ENCODE measurements at regions not wholly inside any gene's neighbourhood (a gene's known extent, or its start where the extent isn't known, plus 50 kb on each side); places are given as distances from the start of the nearest gene placed in this dataset.
"Not testable (repeated sequence)": the region's sequence is repeated elsewhere in the genome, so short reads cannot be mapped to it uniquely, and the experiment has no call there.

GRCh38 chr16:55989569-55989907, 114.4 kb upstream of the CES5A start:
- TF ChIP-seq, protein P1, sequence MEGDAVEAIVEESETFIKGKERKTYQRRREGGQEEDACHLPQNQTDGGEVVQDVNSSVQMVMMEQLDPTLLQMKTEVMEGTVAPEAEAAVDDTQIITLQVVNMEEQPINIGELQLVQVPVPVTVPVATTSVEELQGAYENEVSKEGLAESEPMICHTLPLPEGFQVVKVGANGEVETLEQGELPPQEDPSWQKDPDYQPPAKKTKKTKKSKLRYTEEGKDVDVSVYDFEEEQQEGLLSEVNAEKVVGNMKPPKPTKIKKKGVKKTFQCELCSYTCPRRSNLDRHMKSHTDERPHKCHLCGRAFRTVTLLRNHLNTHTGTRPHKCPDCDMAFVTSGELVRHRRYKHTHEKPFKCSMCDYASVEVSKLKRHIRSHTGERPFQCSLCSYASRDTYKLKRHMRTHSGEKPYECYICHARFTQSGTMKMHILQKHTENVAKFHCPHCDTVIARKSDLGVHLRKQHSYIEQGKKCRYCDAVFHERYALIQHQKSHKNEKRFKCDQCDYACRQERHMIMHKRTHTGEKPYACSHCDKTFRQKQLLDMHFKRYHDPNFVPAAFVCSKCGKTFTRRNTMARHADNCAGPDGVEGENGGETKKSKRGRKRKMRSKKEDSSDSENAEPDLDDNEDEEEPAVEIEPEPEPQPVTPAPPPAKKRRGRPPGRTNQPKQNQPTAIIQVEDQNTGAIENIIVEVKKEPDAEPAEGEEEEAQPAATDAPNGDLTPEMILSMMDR (IDR thresholded peaks at IDR 0.05; ENCODE audit: control insufficient read depth, extremely low read depth, insufficient read depth) = no peak
- no peak overlapping the region for H3K4me3 ChIP-seq (ENCODE audit: low read depth, low read length)
- no peak for DNase-seq (ENCODE audit: low read depth)

DNA sequence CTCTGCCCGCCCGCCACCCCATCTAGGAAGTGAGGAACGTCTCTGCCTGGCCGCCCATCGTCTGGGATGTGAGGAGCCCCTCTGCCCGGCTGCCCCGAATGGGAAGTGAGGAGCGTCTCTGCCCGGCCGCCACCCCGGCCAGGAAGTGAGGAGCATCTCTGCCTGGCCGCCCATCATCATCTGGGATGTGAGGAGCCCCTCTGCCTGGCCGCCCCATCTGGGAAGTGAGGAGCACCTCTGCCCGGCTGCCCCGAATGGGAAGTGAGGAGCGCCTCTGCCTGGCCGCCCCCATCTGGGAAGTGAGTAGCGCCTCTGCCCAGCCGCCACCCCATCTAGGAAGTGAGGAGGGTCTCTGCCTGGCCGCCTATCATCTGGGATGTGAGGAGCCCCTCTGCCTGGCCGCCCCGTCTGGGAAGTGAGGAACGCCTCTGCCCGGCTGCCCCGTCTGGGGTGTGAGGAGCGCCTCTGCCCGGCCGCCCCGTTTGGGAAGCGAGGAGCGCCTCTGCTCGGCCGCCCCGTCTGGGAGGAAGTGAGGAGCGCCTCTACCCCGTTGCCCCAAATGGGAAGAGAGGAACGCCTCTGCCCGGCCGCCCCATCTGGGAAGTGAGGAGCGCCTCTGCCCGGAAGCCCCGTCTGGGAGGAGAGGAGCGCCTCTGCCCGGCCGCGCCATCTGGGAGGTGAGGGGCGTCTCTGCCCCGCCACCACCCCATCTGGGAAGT, 113.8 kb upstream of the CES5A start:
- not testable (repeated sequence) for DNase-seq (ENCODE audit: low read depth); H3K4me3 ChIP-seq (ENCODE audit: low read depth, low read length)

GRCh38 chr16:55988013-55988412, 112.8 kb upstream of the CES5A start:
- no peak for DNase-seq (ENCODE audit: low read depth)
- H3K4me3 ChIP-seq (ENCODE audit: low read depth, low read length) = no peak overlapping the region
- TF ChIP-seq, protein P1 (IDR thresholded peaks at IDR 0.05; ENCODE audit: control insufficient read depth, extremely low read depth, insufficient read depth) = no peak

DNA sequence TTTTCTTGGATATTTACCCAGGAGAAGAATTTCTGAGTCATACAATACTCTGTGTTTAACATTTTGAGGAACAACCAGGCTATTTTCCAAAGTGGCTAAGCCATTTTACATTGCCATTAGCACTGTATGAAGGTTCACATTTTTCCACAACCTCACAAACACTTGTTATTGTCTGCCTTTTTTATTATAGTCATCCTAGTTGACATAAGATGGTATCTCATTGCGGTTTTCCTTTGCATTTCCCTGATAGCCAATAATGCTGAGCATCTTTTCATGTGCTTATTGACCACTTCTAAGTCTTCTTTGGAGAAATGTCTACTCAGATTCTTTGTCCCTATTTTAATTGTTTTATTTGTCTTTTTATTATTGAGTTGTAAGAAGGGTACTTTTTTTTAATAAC, 107.4 kb upstream of the CES5A start:
- TF ChIP-seq, protein P1 (IDR thresholded peaks at IDR 0.05; ENCODE audit: control insufficient read depth, extremely low read depth, insufficient read depth) = no peak
- H3K4me3 ChIP-seq (ENCODE audit: low read depth, low read length) = no peak overlapping the region
- no peak for DNase-seq (ENCODE audit: low read depth)

DNA sequence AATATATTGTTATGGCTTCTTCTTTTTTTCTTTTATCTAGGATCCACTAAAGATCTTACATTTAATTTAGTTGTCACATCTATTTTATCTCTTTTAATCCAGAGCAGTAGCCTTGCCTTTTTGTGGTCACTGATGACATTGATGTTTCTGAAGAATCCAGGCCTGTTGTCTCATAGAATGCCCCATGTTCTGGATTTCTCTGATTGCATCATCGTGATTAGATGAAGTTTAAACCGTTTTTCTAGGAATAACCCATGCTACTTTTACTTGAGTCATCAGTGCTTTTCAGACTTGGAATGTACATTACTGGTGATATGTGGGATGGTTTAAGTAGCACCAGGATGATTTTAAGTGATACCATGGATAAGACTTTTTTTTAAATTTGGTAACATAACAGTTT, 106.4 kb upstream of the CES5A start:
- no peak for DNase-seq (ENCODE audit: low read depth)
- no peak overlapping the region for H3K4me3 ChIP-seq (ENCODE audit: low read depth, low read length)
- TF ChIP-seq, protein P1 (IDR thresholded peaks at IDR 0.05; ENCODE audit: control insufficient read depth, extremely low read depth, insufficient read depth) = no peak

DNA sequence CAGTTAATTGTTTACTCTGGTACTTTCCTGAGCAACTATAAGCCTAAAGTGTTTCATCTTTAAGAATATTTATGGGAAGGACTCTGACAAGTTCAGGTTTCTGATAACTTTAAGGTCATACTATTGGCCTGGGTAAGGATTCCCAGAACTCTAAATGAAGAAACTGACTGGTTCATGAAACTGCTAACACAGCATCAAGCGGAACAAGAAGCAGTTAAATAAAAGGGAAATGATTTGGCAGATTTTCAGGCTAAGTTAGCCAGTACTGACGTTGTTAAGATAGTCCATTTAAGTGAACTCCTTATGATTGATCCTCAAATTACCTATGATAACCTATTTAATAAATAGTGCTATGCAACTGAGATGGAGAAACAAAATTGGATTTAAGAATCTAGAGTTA, 101.6 kb upstream of the CES5A start:
- TF ChIP-seq, protein P1 (IDR thresholded peaks at IDR 0.05; ENCODE audit: control insufficient read depth, extremely low read depth, insufficient read depth) = no peak
- no peak overlapping the region for H3K4me3 ChIP-seq (ENCODE audit: low read depth, low read length)
- no peak for DNase-seq (ENCODE audit: low read depth)

DNA sequence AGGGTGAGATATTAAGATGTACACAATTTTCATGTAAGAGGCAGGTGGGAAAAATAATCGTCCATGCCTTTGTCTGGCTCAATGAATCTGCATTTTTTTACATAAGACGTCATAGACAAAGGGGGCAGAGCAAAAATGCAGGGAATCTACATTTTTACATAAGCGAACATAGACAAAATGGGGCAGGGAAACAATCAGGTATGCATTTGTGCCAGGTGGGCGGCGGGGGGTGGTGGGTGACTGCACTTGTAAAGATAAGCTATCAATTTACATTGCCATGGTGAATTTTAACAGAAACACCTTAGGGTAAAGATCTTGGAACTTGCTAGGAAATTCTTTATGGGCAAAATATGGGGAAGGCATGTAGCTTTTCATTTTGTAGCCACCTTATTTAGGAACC, 96.3 kb upstream of the CES5A start:
- H3K4me3 ChIP-seq (ENCODE audit: low read depth, low read length) = no peak overlapping the region
- DNase-seq (ENCODE audit: low read depth) = no peak
- TF ChIP-seq, protein P1 (IDR thresholded peaks at IDR 0.05; ENCODE audit: control insufficient read depth, extremely low read depth, insufficient read depth) = no peak

All from LNCaP clone FGC (cell line).